MCF 10A (cell line): ENCODE measurements at regions not wholly inside any gene's neighbourhood (a gene's known extent, or its start where the extent isn't known, plus 50 kb on each side); places are given as distances from the start of the nearest gene placed in this dataset.

Source experiments
- BruUV-seq: library from RNA; stranded (reverse); fragments of 400-500 nt; replicated peaks from 2 replicates; lab custom pipeline; 2021; lab: Mats Ljungman, UMichigan
- CTCF ChIA-PET: fragments of 300-600 bp; sonication (Branson Sonifier 250); formaldehyde crosslinking; extraction: SDS; loops from one replicate; lab custom pipeline; 2021; ENCODE audit warnings: antibody characterized with exemption, inconsistent platforms; lab: Yijun Ruan, JAX
- POLR2A ChIA-PET: fragments of 300-600, 350-650 bp; sonication (Branson Sonifier 250); formaldehyde crosslinking; extraction: SDS; loops from one replicate; lab custom pipeline; 2020; ENCODE audit warnings: antibody characterized with exemption, inconsistent platforms; lab: Yijun Ruan, JAX
- DNase-seq: peaks from one replicate; pipeline ENCODE4 v3.0.0-alpha.2; 2018; ENCODE audit not compliant: unreplicated experiment
- H3K27ac Mint-ChIP-seq: one replicate; pipeline ENCODE4 v1.8.0; 2022; ENCODE audit warnings: mild to moderate bottlenecking, low read depth, mixed read lengths; ENCODE audit not compliant: unreplicated experiment
- H3K27me3 Mint-ChIP-seq: one replicate; pipeline ENCODE4 v1.8.0; 2022; ENCODE audit warnings: mixed read lengths; ENCODE audit not compliant: insufficient read depth, unreplicated experiment
- H3K36me3 Mint-ChIP-seq: one replicate; pipeline ENCODE4 v1.8.0; 2022; ENCODE audit warnings: mild to moderate bottlenecking, moderate library complexity, mixed read lengths; ENCODE audit not compliant: insufficient read depth, unreplicated experiment
- H3K4me1 Mint-ChIP-seq: one replicate; pipeline ENCODE4 v1.8.0; 2022; ENCODE audit warnings: mixed read lengths; ENCODE audit not compliant: insufficient read depth, unreplicated experiment
- H3K4me3 Mint-ChIP-seq: one replicate; pipeline ENCODE4 v1.8.0; 2022; ENCODE audit warnings: mild to moderate bottlenecking, moderate library complexity, mixed read lengths; ENCODE audit not compliant: unreplicated experiment
- H3K9me3 Mint-ChIP-seq: one replicate; pipeline ENCODE4 v1.8.0; 2022; ENCODE audit warnings: mixed read lengths; ENCODE audit not compliant: unreplicated experiment
- intact Hi-C: fragments of 100-400 bp; cut with micrococcal nuclease; formaldehyde crosslinking; loops from 2 replicates; pipeline ENCODE4 v1.14.1; 2022
- TF ChIP-seq, protein P1 (sequence below): fragments of 200-600 bp; IDR thresholded peaks from one replicate; pipeline ENCODE4 v1.8.0; 2022; ENCODE audit warnings: antibody characterized with exemption, mild to moderate bottlenecking; ENCODE audit not compliant: unreplicated experiment

DNA sequence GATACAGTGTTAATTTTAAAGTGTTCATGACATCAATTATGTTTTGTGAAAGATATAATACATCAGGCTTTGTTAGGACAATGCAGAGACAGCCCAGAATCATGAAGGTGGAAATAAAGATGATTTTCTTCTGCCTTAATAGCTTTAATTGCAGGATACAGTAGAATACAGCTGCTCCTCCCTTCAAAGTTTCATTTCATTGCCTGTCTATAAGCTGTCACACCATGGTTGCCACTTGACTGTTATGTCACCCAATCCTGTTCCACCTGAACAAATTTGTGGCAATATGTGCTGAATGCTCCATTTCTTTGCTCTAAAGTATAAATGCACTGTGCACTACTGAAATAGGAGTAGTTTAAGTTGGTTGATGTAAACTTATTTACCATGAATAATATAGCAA lies 537.8 kb upstream of the ROBO2 start:
- ChIA-PET CTCF (no interaction called here), POLR2A (no interaction called here)
- no peak overlapping the region for H3K27ac Mint-ChIP-seq
- TF ChIP-seq, protein P1, sequence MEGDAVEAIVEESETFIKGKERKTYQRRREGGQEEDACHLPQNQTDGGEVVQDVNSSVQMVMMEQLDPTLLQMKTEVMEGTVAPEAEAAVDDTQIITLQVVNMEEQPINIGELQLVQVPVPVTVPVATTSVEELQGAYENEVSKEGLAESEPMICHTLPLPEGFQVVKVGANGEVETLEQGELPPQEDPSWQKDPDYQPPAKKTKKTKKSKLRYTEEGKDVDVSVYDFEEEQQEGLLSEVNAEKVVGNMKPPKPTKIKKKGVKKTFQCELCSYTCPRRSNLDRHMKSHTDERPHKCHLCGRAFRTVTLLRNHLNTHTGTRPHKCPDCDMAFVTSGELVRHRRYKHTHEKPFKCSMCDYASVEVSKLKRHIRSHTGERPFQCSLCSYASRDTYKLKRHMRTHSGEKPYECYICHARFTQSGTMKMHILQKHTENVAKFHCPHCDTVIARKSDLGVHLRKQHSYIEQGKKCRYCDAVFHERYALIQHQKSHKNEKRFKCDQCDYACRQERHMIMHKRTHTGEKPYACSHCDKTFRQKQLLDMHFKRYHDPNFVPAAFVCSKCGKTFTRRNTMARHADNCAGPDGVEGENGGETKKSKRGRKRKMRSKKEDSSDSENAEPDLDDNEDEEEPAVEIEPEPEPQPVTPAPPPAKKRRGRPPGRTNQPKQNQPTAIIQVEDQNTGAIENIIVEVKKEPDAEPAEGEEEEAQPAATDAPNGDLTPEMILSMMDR, result no peak
- BruUV-seq, result no TSS peak
- H3K27me3 Mint-ChIP-seq, result peaks cover 54% of the 10 kb centered on the region
- intact Hi-C loops, result no loop called here
- no peaks in the 10 kb centered on the region for H3K36me3 Mint-ChIP-seq
- no peaks in the 10 kb centered on the region for H3K4me1 Mint-ChIP-seq
- no peak overlapping the region for H3K4me3 Mint-ChIP-seq
- no peak for DNase-seq
- H3K9me3 Mint-ChIP-seq, result peaks cover 4% of the 10 kb centered on the region

DNA sequence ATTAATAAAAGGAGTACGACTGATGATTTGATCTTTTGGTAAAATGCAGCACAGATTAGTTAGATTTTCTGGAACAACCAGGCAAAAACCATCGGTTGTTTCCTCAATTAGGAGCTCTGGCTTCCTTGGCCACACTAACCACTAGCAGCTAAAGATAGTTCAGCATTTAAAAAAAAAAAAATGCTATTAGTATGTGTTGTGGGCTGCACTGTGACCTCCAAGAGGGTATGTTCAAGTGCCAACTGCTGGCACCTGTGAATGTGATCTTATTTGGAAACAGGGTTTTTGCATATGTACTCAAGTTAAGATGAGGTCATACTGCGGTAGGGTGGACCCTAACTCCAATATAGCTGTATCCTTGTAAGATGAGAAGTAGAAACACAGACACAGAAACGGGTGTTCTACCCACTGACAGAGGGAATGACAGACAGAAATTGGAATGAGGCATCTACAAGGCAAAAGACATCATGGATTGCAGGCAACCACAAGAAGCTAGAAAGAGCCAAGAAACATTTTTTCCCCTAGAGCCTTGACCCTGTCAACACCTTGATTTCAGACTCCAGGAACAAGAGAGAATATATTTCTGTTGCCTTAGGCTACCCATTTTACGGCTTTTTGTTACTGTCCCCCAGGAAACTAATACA lies 534.6 kb upstream of the ROBO2 start:
- TF ChIP-seq, protein P1, result no peak
- H3K27ac Mint-ChIP-seq, result no peak overlapping the region
- no peak for DNase-seq
- peaks cover 64% of the 10 kb centered on the region for H3K27me3 Mint-ChIP-seq
- no peak overlapping the region for H3K4me3 Mint-ChIP-seq
- intact Hi-C loops, result no loop called here
- no peaks in the 10 kb centered on the region for H3K36me3 Mint-ChIP-seq
- ChIA-PET POLR2A (no interaction called here), CTCF (no interaction called here)
- no peaks in the 10 kb centered on the region for H3K9me3 Mint-ChIP-seq
- BruUV-seq, result no TSS peak
- H3K4me1 Mint-ChIP-seq, result no peaks in the 10 kb centered on the region

DNA sequence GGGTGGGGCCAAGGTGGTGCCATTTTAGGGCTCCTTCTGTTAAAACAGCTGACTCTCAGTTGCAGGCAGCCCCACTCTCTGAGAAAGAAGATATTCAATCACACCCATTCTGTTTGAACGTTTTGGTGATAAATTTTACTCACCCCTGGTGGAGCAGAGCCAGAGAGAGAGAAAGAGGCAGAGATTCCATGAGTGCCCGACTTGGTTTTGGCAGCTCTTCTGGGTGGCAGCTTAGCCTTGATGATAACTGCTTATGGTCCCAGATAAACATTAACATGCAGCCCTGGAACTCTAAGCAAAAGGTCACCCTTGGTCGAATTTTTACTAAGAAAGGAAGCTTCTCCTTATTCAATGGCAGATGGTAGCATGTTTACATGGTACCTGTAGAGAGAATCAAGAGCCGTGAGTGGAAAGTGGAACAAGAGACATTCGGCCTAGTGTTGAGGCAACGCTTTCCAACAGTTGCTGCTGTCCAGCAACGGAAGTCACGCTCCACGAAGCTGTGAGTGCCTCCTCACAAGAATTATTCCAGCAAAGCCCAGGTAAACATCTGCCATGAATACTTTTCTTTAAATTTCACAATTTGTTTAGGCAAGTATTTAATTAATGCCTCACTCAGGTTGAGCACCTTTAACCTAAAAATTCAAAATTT lies 530.6 kb upstream of the ROBO2 start:
- TF ChIP-seq, protein P1, result no peak
- CTCF ChIA-PET, result no interaction called here
- H3K4me3 Mint-ChIP-seq, result no peak overlapping the region
- H3K27me3 Mint-ChIP-seq, result peaks cover 69% of the 10 kb centered on the region
- H3K9me3 Mint-ChIP-seq, result no peaks in the 10 kb centered on the region
- no peak for DNase-seq
- H3K36me3 Mint-ChIP-seq, result no peaks in the 10 kb centered on the region
- POLR2A ChIA-PET, result no interaction called here
- BruUV-seq, result no TSS peak
- no peak overlapping the region for H3K27ac Mint-ChIP-seq
- intact Hi-C loops, result no loop called here
- no peaks in the 10 kb centered on the region for H3K4me1 Mint-ChIP-seq

DNA sequence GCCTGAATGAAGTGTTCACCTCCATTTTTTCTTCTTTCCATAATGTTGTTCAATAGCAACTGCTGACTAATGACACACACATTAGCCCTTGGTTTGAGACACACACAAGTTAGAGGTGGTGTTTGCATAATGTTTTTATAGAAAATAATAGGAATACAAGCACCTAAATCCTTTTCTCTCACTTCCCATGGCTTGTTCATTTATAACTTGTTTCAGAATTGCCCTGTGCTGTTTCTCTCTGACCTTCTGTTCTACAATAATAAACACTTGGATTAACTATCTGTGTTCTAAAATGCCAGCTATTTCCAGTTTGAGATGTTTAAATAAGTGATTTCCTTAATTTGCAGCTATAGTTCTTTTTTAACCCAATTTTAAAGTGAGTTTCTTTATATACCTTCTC lies 525.1 kb upstream of the ROBO2 start:
- Mint-ChIP-seq H3K4me1 (no peaks in the 10 kb centered on the region), H3K4me3 (no peak overlapping the region), H3K9me3 (no peaks in the 10 kb centered on the region), H3K27me3 (peaks cover 66% of the 10 kb centered on the region), H3K27ac (no peak overlapping the region), H3K36me3 (no peaks in the 10 kb centered on the region)
- intact Hi-C loops, result no loop called here
- no peak for DNase-seq
- TF ChIP-seq, protein P1, result no peak
- no TSS peak for BruUV-seq
- CTCF ChIA-PET, result no interaction called here
- POLR2A ChIA-PET, result no interaction called here
